Keratinocyte (primary cell): ENCODE measurements at regions not wholly inside any gene's neighbourhood (a gene's known extent, or its start where the extent isn't known, plus 50 kb on each side); places are given as distances from the start of the nearest gene placed in this dataset.

Experiments used
- DNase-seq: peaks from one replicate; pipeline ENCODE4 v3.0.0-alpha.2; 2011; ENCODE audit warnings: low read depth, missing footprints, low spot score
- FAIRE-seq: peaks from 2 replicates; lab custom pipeline; 2011; peaks lifted over from hg19 to GRCh38; lab: Jason Lieb, UNC
- H2AFZ ChIP-seq: 2 replicates; pipeline ENCODE4 v1.6.0; 2012; ENCODE audit warnings: low read length, control low read depth, inconsistent platforms; ENCODE audit not compliant: control insufficient read depth
- H3K27ac ChIP-seq: 2 replicates; pipeline ENCODE4 v1.5.1; 2011; ENCODE audit warnings: low read length; ENCODE audit not compliant: control insufficient read depth, insufficient read depth
- H3K27me3 ChIP-seq: 3 replicates; pipeline ENCODE4 v1.6.0; 2011; ENCODE audit warnings: low read length; ENCODE audit not compliant: control insufficient read depth, insufficient read depth; ENCODE audit errors: extremely low read depth
- H3K36me3 ChIP-seq, 2 experiments: 2 replicates in 1 of 2; 3 replicates in 1 of 2; pipeline ENCODE4 v1.5.1; 2011; ENCODE audit warnings: low read length in 2 of 2, mild to moderate bottlenecking in 1 of 2; ENCODE audit not compliant: control insufficient read depth in 2 of 2, insufficient read depth in 2 of 2; ENCODE audit errors: extremely low read depth in 1 of 2
- H3K4me1 ChIP-seq: 3 replicates; pipeline ENCODE4 v1.5.1; 2011; ENCODE audit warnings: low read length; ENCODE audit not compliant: control insufficient read depth, insufficient read depth; ENCODE audit errors: extremely low read depth
- H3K4me2 ChIP-seq: 3 replicates; pipeline ENCODE4 v1.6.0; 2011; ENCODE audit warnings: low read depth, low read length; ENCODE audit not compliant: control insufficient read depth, insufficient read depth; ENCODE audit errors: extremely low read depth
- H3K4me3 ChIP-seq, 3 experiments: fragments of 200-600 bp in 1 of 3; sonication (generic) in 1 of 3; 2 replicates in 2 of 3; 3 replicates in 1 of 3; pipeline ENCODE4 v1.5.1; 2011 to 2016; ENCODE audit warnings: low read length in 3 of 3, mild to moderate bottlenecking in 3 of 3, control low read depth in 2 of 3, inconsistent platforms in 1 of 3, low read depth in 1 of 3, mixed read lengths in 1 of 3, mixed run types in 1 of 3, moderate library complexity in 1 of 3; ENCODE audit not compliant: control insufficient read depth in 2 of 3, insufficient read depth in 2 of 3; ENCODE audit errors: extremely low read depth in 1 of 3
- H3K79me2 ChIP-seq: 2 replicates; pipeline ENCODE4 v1.6.0; 2012; ENCODE audit warnings: low read length; ENCODE audit not compliant: control insufficient read depth, insufficient read depth
- H3K9ac ChIP-seq: 3 replicates; pipeline ENCODE4 v1.6.0; 2011; ENCODE audit warnings: low read length; ENCODE audit not compliant: control insufficient read depth, insufficient read depth; ENCODE audit errors: extremely low read depth
- H3K9me1 ChIP-seq: 3 replicates; pipeline ENCODE4 v1.6.0; 2011; ENCODE audit warnings: low read length; ENCODE audit not compliant: control insufficient read depth, insufficient read depth; ENCODE audit errors: extremely low read depth
- H3K9me3 ChIP-seq: 2 replicates; pipeline ENCODE4 v1.5.1; 2012; ENCODE audit warnings: low read depth, low read length; ENCODE audit not compliant: control insufficient read depth
- H4K20me1 ChIP-seq: 3 replicates; pipeline ENCODE4 v1.6.0; 2011; ENCODE audit warnings: low read length; ENCODE audit not compliant: control insufficient read depth, insufficient read depth; ENCODE audit errors: extremely low read depth
- CTCF ChIP-seq, 3 experiments: IDR thresholded peaks in 1 of 3; conservative IDR thresholded peaks in 1 of 3; optimal IDR thresholded peaks in 1 of 3; 2 replicates in 2 of 3; 3 replicates in 1 of 3; pipeline versions ENCODE3 to v1.5.1; 2011; ENCODE audit warnings: low read length in 3 of 3, mild to moderate bottlenecking in 3 of 3, moderate library complexity in 2 of 3, control low read depth in 1 of 3, inconsistent platforms in 1 of 3; ENCODE audit not compliant: insufficient read depth in 2 of 3; ENCODE audit errors: extremely low read depth in 1 of 3
- EZH2 ChIP-seq: IDR thresholded peaks from one replicate; pipeline ENCODE4 v1.6.1; 2012; ENCODE audit warnings: inconsistent platforms, mild to moderate bottlenecking, low read length, moderate library complexity
- dilution Hi-C: fragments of 300-500 bp; cut with MboI; formaldehyde crosslinking; loops from one replicate; pipeline ENCODE4 v1.7.0; 2020; ENCODE audit warnings: low sequenced_read_pairs; ENCODE audit not compliant: extremely low pct_ligation_motif_present

- H3K27ac ChIP-seq: no peak overlapping the region
- no peaks in the 10 kb centered on the region for H3K27me3 ChIP-seq
- DNase-seq (no peak), FAIRE-seq (no peak)
- H3K9me1 ChIP-seq: no peaks in the 10 kb centered on the region
- H2AFZ ChIP-seq: no peak overlapping the region
- no peak overlapping the region for H3K9ac ChIP-seq
- no peak overlapping the region for H3K4me3 ChIP-seq
- no peaks in the 10 kb centered on the region for H3K79me2 ChIP-seq
- H4K20me1 ChIP-seq: no peaks in the 10 kb centered on the region
- H3K4me2 ChIP-seq: no peak overlapping the region
- H3K9me3 ChIP-seq: no peaks in the 10 kb centered on the region
- no peaks in the 10 kb centered on the region for H3K36me3 ChIP-seq
- TF ChIP-seq EZH2 (no peak), CTCF (optimal IDR thresholded peaks at IDR 0.05 in 1 of 3, IDR thresholded peaks at IDR 0.05 in 1 of 3, conservative IDR thresholded peaks at IDR 0.05 in 1 of 3; ENCODE audit: extremely low read depth in 1 of 3, insufficient read depth in 2 of 3, low read length in 3 of 3) (no peak)
- dilution Hi-C loops: no loop called here
- H3K4me1 ChIP-seq: no peaks in the 10 kb centered on the region
These were observed 86.9 kb upstream of the ADRA2C start for GRCh38 chr4:3679071-3679825.

GRCh38 chr4:3677748-3678070 is 88.5 kb upstream of the ADRA2C start:
- DNase-seq (no peak), FAIRE-seq (no peak)
- dilution Hi-C loops: no loop called here
- H3K4me3 ChIP-seq: no peak overlapping the region
- no peaks in the 10 kb centered on the region for H3K9me3 ChIP-seq
- H2AFZ ChIP-seq: no peak overlapping the region
- no peaks in the 10 kb centered on the region for H3K79me2 ChIP-seq
- no peak overlapping the region for H3K27ac ChIP-seq
- H3K4me2 ChIP-seq: no peak overlapping the region
- no peaks in the 10 kb centered on the region for H3K9me1 ChIP-seq
- no peak overlapping the region for H3K9ac ChIP-seq
- no peaks in the 10 kb centered on the region for H3K36me3 ChIP-seq
- no peaks in the 10 kb centered on the region for H3K27me3 ChIP-seq
- no peaks in the 10 kb centered on the region for H4K20me1 ChIP-seq
- no peaks in the 10 kb centered on the region for H3K4me1 ChIP-seq
- TF ChIP-seq CTCF (optimal IDR thresholded peaks at IDR 0.05 in 1 of 3, IDR thresholded peaks at IDR 0.05 in 1 of 3, conservative IDR thresholded peaks at IDR 0.05 in 1 of 3; ENCODE audit: extremely low read depth in 1 of 3, insufficient read depth in 2 of 3, low read length in 3 of 3) (no peak), EZH2 (no peak)
